OCI-LY1 (cell line): ENCODE measurements at regions not wholly inside any gene's neighbourhood (a gene's known extent, or its start where the extent isn't known, plus 50 kb on each side); places are given as distances from the start of the nearest gene placed in this dataset.

Experiments used
- H2AFZ ChIP-seq: fragments of 200-600 bp; sonication (generic), shearing (Covaris generic); 2 replicates; pipeline ENCODE4 v1.6.0; 2014; ENCODE audit warnings: antibody characterized with exemption, mild to moderate bottlenecking, low read length
- H3F3A ChIP-seq: fragments of 200-600 bp; sonication (generic), shearing (Covaris generic); 2 replicates; pipeline ENCODE4 v1.6.0; 2014; ENCODE audit warnings: mild to moderate bottlenecking, antibody characterized with exemption, low read length, moderate library complexity; ENCODE audit not compliant: insufficient read depth
- H3K27ac ChIP-seq: fragments of 200-600 bp; sonication (generic); 2 replicates; pipeline ENCODE4 v1.5.1; 2014; ENCODE audit warnings: low read length, mixed run types, mild to moderate bottlenecking, low read depth; ENCODE audit not compliant: poor library complexity, severe bottlenecking
- H3K27me3 ChIP-seq: fragments of 200-600 bp; sonication (generic); 2 replicates; pipeline ENCODE4 v1.6.0; 2014; ENCODE audit warnings: antibody characterized with exemption, mild to moderate bottlenecking, low read length, moderate library complexity; ENCODE audit not compliant: insufficient read depth
- H3K36me3 ChIP-seq: fragments of 200-600 bp; sonication (generic); 2 replicates; pipeline ENCODE4 v1.6.1; 2014; ENCODE audit warnings: mild to moderate bottlenecking, antibody characterized with exemption, low read length, moderate library complexity, mixed read lengths; ENCODE audit not compliant: insufficient read depth
- H3K4me1 ChIP-seq: fragments of 200-600 bp; sonication (generic); 2 replicates; pipeline ENCODE4 v1.5.1; 2014; ENCODE audit warnings: mild to moderate bottlenecking, low read length, moderate library complexity; ENCODE audit not compliant: insufficient read depth, severe bottlenecking
- H3K4me2 ChIP-seq: fragments of 200-600 bp; sonication (generic), shearing (Covaris generic); 2 replicates; pipeline ENCODE4 v1.6.1; 2014; ENCODE audit warnings: low read length
- H3K4me3 ChIP-seq: fragments of 200-600 bp; sonication (generic); 2 replicates; pipeline ENCODE4 v1.5.1; 2014; ENCODE audit warnings: low read length, low read depth, mild to moderate bottlenecking, mixed read lengths; ENCODE audit not compliant: poor library complexity, severe bottlenecking
- H3K79me2 ChIP-seq: fragments of 200-600 bp; shearing (Covaris generic); 2 replicates; pipeline ENCODE4 v1.6.1; 2016; ENCODE audit warnings: mixed run types, low read length, mixed read lengths; ENCODE audit not compliant: insufficient read depth
- H3K9ac ChIP-seq: fragments of 200-600 bp; sonication (generic), shearing (Covaris generic); 2 replicates; pipeline ENCODE4 v1.6.1; 2014; ENCODE audit warnings: mild to moderate bottlenecking, low read length, mixed read lengths
- H3K9me2 ChIP-seq: fragments of 200-600 bp; sonication (generic), shearing (Covaris generic); 2 replicates; pipeline ENCODE4 v1.6.1; 2014; ENCODE audit warnings: low read depth, mild to moderate bottlenecking, low read length, mixed read lengths
- H3K9me3 ChIP-seq: fragments of 200-600 bp; shearing (Covaris generic); 2 replicates; pipeline ENCODE4 v1.6.1; 2014; ENCODE audit warnings: low read length, mixed read lengths
- H4K20me1 ChIP-seq: fragments of 200-600 bp; sonication (generic), shearing (Covaris generic); 2 replicates; pipeline ENCODE4 v1.6.0; 2016; ENCODE audit warnings: mild to moderate bottlenecking, low read length; ENCODE audit not compliant: insufficient read depth
- EZH2 ChIP-seq: fragments of 200-600 bp; sonication (generic), shearing (Covaris generic); IDR thresholded peaks from 2 replicates; pipeline ENCODE4 v1.8.0; 2017; ENCODE audit warnings: borderline replicate concordance, mixed run types, mild to moderate bottlenecking, antibody characterized with exemption, low read length, moderate library complexity, mixed read lengths
- TF ChIP-seq, protein P1 (sequence below): fragments of 200-600 bp; sonication (generic), shearing (Covaris generic); IDR thresholded peaks from 2 replicates; pipeline ENCODE4 v1.5.1; 2017; ENCODE audit warnings: mild to moderate bottlenecking, antibody characterized with exemption, low read length, moderate library complexity, mixed read lengths

DNA sequence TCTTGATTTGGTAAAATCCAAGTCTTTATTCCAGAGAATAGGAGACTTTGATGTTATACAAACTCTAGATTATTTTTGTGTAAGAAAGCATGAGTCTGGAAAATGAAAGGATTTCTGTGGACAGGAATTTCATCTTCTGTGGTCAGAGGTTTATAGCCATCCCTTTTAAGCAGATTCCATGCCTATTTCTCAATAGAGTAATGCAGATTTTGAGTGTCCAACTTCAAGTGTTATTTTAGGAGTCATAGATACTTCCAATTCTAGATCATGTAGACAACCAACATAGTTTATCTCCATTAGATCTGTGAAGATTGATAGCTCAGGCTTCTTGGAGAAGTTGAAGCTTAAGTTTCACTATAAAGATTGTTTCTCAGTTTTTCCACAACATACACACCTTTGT, 379.7 kb downstream of the PSAT1 start:
- H3K9me2 ChIP-seq, result no peaks in the 10 kb centered on the region
- no peaks in the 10 kb centered on the region for H3K36me3 ChIP-seq
- TF ChIP-seq, protein P1, sequence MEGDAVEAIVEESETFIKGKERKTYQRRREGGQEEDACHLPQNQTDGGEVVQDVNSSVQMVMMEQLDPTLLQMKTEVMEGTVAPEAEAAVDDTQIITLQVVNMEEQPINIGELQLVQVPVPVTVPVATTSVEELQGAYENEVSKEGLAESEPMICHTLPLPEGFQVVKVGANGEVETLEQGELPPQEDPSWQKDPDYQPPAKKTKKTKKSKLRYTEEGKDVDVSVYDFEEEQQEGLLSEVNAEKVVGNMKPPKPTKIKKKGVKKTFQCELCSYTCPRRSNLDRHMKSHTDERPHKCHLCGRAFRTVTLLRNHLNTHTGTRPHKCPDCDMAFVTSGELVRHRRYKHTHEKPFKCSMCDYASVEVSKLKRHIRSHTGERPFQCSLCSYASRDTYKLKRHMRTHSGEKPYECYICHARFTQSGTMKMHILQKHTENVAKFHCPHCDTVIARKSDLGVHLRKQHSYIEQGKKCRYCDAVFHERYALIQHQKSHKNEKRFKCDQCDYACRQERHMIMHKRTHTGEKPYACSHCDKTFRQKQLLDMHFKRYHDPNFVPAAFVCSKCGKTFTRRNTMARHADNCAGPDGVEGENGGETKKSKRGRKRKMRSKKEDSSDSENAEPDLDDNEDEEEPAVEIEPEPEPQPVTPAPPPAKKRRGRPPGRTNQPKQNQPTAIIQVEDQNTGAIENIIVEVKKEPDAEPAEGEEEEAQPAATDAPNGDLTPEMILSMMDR, result no peak
- no peak for TF ChIP-seq EZH2
- no peak overlapping the region for H3K4me3 ChIP-seq
- H2AFZ ChIP-seq, result no peak overlapping the region
- no peaks in the 10 kb centered on the region for H4K20me1 ChIP-seq
- no peaks in the 10 kb centered on the region for H3K27me3 ChIP-seq
- H3K9me3 ChIP-seq, result no peaks in the 10 kb centered on the region
- H3K79me2 ChIP-seq, result no peaks in the 10 kb centered on the region
- H3K27ac ChIP-seq, result no peak overlapping the region
- no peaks in the 10 kb centered on the region for H3F3A ChIP-seq
- no peak overlapping the region for H3K4me2 ChIP-seq
- no peak overlapping the region for H3K9ac ChIP-seq
- no peaks in the 10 kb centered on the region for H3K4me1 ChIP-seq

DNA sequence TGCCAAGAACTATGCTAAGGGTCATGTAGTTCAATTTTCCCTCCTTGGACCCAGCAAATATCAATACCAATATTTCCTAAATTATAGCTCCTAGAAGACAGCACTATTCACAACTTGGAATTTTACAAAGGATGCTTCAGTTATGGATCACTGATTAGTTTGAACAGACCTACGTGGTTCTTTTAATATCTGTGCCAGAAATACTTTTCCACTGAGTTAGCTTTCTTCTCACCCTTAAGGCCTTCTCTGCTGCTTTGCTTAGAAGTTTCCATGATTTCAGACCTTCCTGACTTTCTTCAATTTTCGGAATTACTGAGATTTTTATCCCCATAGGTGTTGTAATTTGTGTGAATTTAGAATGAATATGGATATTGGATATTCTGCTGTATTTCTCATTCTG, 380.4 kb downstream of the PSAT1 start:
- Histone ChIP-seq H3K36me3 (no peaks in the 10 kb centered on the region), H3K27me3 (no peaks in the 10 kb centered on the region), H3K9me2 (no peaks in the 10 kb centered on the region), H3K9ac (no peak overlapping the region), H3K4me2 (no peak overlapping the region), H4K20me1 (no peaks in the 10 kb centered on the region), H3K4me1 (no peaks in the 10 kb centered on the region), H2AFZ (no peak overlapping the region), H3F3A (no peaks in the 10 kb centered on the region), H3K4me3 (no peak overlapping the region), H3K27ac (no peak overlapping the region), H3K9me3 (no peaks in the 10 kb centered on the region), H3K79me2 (no peaks in the 10 kb centered on the region)
- no peak for TF ChIP-seq EZH2
- TF ChIP-seq, protein P1, result no peak

DNA sequence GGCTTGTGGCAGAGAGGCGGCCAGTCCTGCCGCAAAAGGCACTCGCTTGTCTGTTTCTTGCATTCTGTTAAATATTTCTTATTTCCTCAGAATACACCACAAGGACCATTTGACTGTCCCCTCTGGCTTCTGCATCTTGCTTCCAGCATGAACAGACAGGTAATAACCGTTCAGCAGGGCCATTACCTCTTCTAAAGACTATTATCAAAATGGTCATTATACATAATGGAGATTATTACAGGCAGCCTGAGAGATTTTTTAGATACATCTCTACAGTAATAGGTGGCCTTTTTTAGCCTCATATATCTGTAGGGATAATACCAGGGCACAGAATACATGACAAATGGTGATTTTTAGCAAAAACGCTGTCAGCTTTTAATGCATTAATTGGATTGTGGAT, 382.0 kb downstream of the PSAT1 start:
- H3K4me3 ChIP-seq, result no peak overlapping the region
- TF ChIP-seq, protein P1, result no peak
- no peak for TF ChIP-seq EZH2
- H3K9me2 ChIP-seq, result no peaks in the 10 kb centered on the region
- H3K4me2 ChIP-seq, result no peak overlapping the region
- no peaks in the 10 kb centered on the region for H3K36me3 ChIP-seq
- H4K20me1 ChIP-seq, result no peaks in the 10 kb centered on the region
- no peak overlapping the region for H3K27ac ChIP-seq
- no peaks in the 10 kb centered on the region for H3K4me1 ChIP-seq
- no peaks in the 10 kb centered on the region for H3K79me2 ChIP-seq
- H2AFZ ChIP-seq, result no peak overlapping the region
- no peak overlapping the region for H3K9ac ChIP-seq
- no peaks in the 10 kb centered on the region for H3F3A ChIP-seq
- no peaks in the 10 kb centered on the region for H3K27me3 ChIP-seq
- H3K9me3 ChIP-seq, result no peaks in the 10 kb centered on the region
